Kidney (tissue), 13 donors: ENCODE measurements at regions not wholly inside any gene's neighbourhood (a gene's known extent, or its start where the extent isn't known, plus 50 kb on each side); places are given as distances from the start of the nearest gene placed in this dataset.

Source experiments
- DNase-seq, 5 donors: peaks; one replicate each; pipeline ENCODE4 v3.0.0-alpha.2; 2013 to 2020
- FAIRE-seq: peaks from 2 replicates; lab custom pipeline; 2012; peaks lifted over from hg19 to GRCh38; lab: Jason Lieb, UNC
- H3K27ac ChIP-seq, 2 donors: one replicate each; pipeline ENCODE4 v1.7.0; 2013; ENCODE audit warnings: low read depth in 2 of 2, low read length in 2 of 2, inconsistent platforms in 1 of 2
- H3K27me3 ChIP-seq: one replicate; pipeline ENCODE4 v1.7.1; 2013; ENCODE audit warnings: low read length, inconsistent platforms; ENCODE audit not compliant: control insufficient read depth, insufficient read depth
- H3K36me3 ChIP-seq, 3 donors: one replicate each; pipeline versions ENCODE4 v1.7.0 to v1.7.1; 2013; ENCODE audit warnings: low read length in 3 of 3, control low read depth in 1 of 3, inconsistent platforms in 1 of 3; ENCODE audit not compliant: insufficient read depth in 3 of 3, control insufficient read depth in 2 of 3
- H3K4me1 ChIP-seq, 3 donors: one replicate each; pipeline versions ENCODE4 v1.7.0 to v1.7.1; 2013; ENCODE audit warnings: low read length in 3 of 3, inconsistent platforms in 1 of 3, low read depth in 1 of 3; ENCODE audit not compliant: control insufficient read depth in 2 of 3, insufficient read depth in 2 of 3
- H3K4me3 ChIP-seq, 3 donors: one replicate each; pipeline versions ENCODE4 v1.7.0 to v1.8.1; 2013; ENCODE audit warnings: low read length in 3 of 3, control low read depth in 1 of 3, inconsistent platforms in 1 of 3
- H3K9ac ChIP-seq, 3 donors: one replicate each; pipeline versions ENCODE4 v1.7.0 to v1.7.1; 2013; ENCODE audit warnings: low read length in 3 of 3, control low read depth in 1 of 3, inconsistent platforms in 1 of 3
- H3K9me3 ChIP-seq, 3 donors: one replicate each; pipeline versions ENCODE4 v1.7.0 to v1.7.1; 2013; ENCODE audit warnings: low read length in 3 of 3, control low read depth in 1 of 3, inconsistent platforms in 1 of 3; ENCODE audit not compliant: control insufficient read depth in 2 of 3, insufficient read depth in 1 of 3
- intact Hi-C: fragments of 100-400 bp; cut with DNase I; formaldehyde crosslinking; loops from one replicate; pipeline ENCODE4 v1.11.1; 2022
- TF ChIP-seq, protein P1 (sequence below): IDR thresholded peaks from 3 replicates; pipeline ENCODE4 v1.5.1; 2012; ENCODE audit warnings: mild to moderate bottlenecking, moderate library complexity, borderline replicate concordance; ENCODE audit not compliant: insufficient read depth; ENCODE audit errors: extremely low read depth
- donor health status: control.
- donor health status: control.
- donor health status: control.
- donor health status: control.
- donor health status: control.
- donor health status: DM: yes; HTN: yes; CAD: no.
- donor health status: Normal renal cell carcinoma (clear cell type).

DNA sequence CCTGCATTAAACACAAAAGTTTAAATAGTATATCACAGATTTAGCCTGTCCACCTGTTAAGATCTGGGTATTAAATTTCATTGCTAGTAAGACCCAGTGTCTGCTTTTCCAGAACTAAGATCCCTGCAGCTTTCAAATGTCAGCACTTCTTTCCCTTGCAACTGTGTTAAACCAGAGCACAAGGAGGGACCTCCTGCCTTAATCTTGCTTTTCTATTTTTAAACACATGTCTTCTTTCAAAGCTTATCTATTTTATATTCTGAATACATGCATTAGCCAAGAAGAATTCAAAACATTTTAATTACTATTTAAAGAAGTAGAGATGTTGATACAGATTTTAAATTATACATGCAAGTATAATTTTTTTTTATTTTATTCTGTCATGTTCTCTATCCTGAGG is 315.1 kb downstream of the ARPP21 start:
- Histone ChIP-seq H3K36me3 (no peaks in the 10 kb centered on the region), H3K27me3 (no peaks in the 10 kb centered on the region), H3K9ac (no peak overlapping the region), H3K27ac (no peak overlapping the region), H3K4me3 (no peak overlapping the region), H3K9me3 (no peaks in the 10 kb centered on the region), H3K4me1 (no peaks in the 10 kb centered on the region)
- intact Hi-C loops = no loop called here
- FAIRE-seq = no peak
- TF ChIP-seq, protein P1, sequence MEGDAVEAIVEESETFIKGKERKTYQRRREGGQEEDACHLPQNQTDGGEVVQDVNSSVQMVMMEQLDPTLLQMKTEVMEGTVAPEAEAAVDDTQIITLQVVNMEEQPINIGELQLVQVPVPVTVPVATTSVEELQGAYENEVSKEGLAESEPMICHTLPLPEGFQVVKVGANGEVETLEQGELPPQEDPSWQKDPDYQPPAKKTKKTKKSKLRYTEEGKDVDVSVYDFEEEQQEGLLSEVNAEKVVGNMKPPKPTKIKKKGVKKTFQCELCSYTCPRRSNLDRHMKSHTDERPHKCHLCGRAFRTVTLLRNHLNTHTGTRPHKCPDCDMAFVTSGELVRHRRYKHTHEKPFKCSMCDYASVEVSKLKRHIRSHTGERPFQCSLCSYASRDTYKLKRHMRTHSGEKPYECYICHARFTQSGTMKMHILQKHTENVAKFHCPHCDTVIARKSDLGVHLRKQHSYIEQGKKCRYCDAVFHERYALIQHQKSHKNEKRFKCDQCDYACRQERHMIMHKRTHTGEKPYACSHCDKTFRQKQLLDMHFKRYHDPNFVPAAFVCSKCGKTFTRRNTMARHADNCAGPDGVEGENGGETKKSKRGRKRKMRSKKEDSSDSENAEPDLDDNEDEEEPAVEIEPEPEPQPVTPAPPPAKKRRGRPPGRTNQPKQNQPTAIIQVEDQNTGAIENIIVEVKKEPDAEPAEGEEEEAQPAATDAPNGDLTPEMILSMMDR = no peak
- peak in 1 of 5 donors; percentile 5 for DNase-seq

GRCh38 chr3:35965908-35966307 is 326.6 kb downstream of the ARPP21 start:
- FAIRE-seq = no peak

GRCh38 chr3:35966629-35967464 is 327.5 kb downstream of the ARPP21 start:
- Histone ChIP-seq H3K9me3 (no peaks in the 10 kb centered on the region), H3K27me3 (no peaks in the 10 kb centered on the region), H3K27ac (no peak overlapping the region), H3K36me3 (no peaks in the 10 kb centered on the region), H3K4me1 (no peaks in the 10 kb centered on the region), H3K9ac (no peak overlapping the region), H3K4me3 (no peak overlapping the region)
- no peak for DNase-seq
- intact Hi-C loops = no loop called here
- TF ChIP-seq, protein P1 = no peak
- no peak for FAIRE-seq

More at GRCh38 chr3:35965908-35966307, 326.6 kb downstream of the ARPP21 start:
- Histone ChIP-seq H3K4me3 (no peak overlapping the region), H3K4me1 (no peaks in the 10 kb centered on the region), H3K9ac (no peak overlapping the region), H3K27ac (no peak overlapping the region), H3K36me3 (no peaks in the 10 kb centered on the region), H3K9me3 (no peaks in the 10 kb centered on the region), H3K27me3 (no peaks in the 10 kb centered on the region)
- peak in 2 of 5 donors; percentile 52 to 59 for DNase-seq
- TF ChIP-seq, protein P1 = peak; percentile 37
- intact Hi-C loops = no loop called here
